Keratinocyte (primary cell): ENCODE measurements at regions not wholly inside any gene's neighbourhood (a gene's known extent, or its start where the extent isn't known, plus 50 kb on each side); places are given as distances from the start of the nearest gene placed in this dataset.

Source experiments
- EZH2 ChIP-seq: IDR thresholded peaks from one replicate; pipeline ENCODE4 v1.6.1; 2012; ENCODE audit warnings: inconsistent platforms, mild to moderate bottlenecking, low read length, moderate library complexity
- TF ChIP-seq, protein P1 (sequence below), 3 experiments: IDR thresholded peaks in 1 of 3; conservative IDR thresholded peaks in 1 of 3; optimal IDR thresholded peaks in 1 of 3; 2 replicates in 2 of 3; 3 replicates in 1 of 3; pipeline versions ENCODE3 to v1.5.1; 2011; ENCODE audit warnings: low read length in 3 of 3, mild to moderate bottlenecking in 3 of 3, moderate library complexity in 2 of 3, control low read depth in 1 of 3, inconsistent platforms in 1 of 3; ENCODE audit not compliant: insufficient read depth in 2 of 3; ENCODE audit errors: extremely low read depth in 1 of 3

DNA sequence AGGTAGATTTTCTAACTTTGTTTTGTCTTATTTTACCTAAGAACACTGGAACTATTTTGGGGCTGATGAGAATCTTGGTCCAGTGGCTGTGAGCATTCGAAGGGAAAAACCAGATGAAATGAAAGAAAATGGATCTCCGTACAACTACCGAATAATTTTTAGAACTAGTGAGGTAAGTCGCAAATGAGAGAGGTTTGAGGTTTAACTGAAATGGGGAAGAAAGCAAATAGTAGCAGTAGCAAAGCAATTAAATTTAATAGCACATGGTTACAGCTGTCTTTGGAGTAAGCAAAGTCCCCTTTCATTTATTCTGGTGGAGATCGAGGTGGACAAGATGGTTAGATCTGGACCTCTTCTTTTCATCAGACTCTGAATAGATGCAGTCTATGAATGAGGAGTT, 313.5 kb upstream of the RGS6 start:
- no peak for TF ChIP-seq EZH2
- TF ChIP-seq, protein P1, sequence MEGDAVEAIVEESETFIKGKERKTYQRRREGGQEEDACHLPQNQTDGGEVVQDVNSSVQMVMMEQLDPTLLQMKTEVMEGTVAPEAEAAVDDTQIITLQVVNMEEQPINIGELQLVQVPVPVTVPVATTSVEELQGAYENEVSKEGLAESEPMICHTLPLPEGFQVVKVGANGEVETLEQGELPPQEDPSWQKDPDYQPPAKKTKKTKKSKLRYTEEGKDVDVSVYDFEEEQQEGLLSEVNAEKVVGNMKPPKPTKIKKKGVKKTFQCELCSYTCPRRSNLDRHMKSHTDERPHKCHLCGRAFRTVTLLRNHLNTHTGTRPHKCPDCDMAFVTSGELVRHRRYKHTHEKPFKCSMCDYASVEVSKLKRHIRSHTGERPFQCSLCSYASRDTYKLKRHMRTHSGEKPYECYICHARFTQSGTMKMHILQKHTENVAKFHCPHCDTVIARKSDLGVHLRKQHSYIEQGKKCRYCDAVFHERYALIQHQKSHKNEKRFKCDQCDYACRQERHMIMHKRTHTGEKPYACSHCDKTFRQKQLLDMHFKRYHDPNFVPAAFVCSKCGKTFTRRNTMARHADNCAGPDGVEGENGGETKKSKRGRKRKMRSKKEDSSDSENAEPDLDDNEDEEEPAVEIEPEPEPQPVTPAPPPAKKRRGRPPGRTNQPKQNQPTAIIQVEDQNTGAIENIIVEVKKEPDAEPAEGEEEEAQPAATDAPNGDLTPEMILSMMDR (optimal IDR thresholded peaks at IDR 0.05 in 1 of 3, IDR thresholded peaks at IDR 0.05 in 1 of 3, conservative IDR thresholded peaks at IDR 0.05 in 1 of 3; ENCODE audit: extremely low read depth in 1 of 3, insufficient read depth in 2 of 3, low read length in 3 of 3), result no peak
